GM19372 (cell line): ENCODE measurements at regions not wholly inside any gene's neighbourhood (a gene's known extent, or its start where the extent isn't known, plus 50 kb on each side); places are given as distances from the start of the nearest gene placed in this dataset.
A peak's percentile ranks its signal among the peaks of the same experiment; 100 is the strongest.

Source experiments
- ATAC-seq: cut with Tn5 transposase; IDR thresholded peaks from one replicate; pipeline ENCODE4 v1.9.1; 2021; ENCODE audit warnings: mild to moderate bottlenecking, low read depth, moderate library complexity; ENCODE audit not compliant: unreplicated experiment

- ATAC-seq, result no peak
These were observed 465.9 kb upstream of the ID2 start for GRCh38 chr2:8215982-8216381.

GRCh38 chr2:8216397-8216796, 465.5 kb upstream of the ID2 start:
- no peak for ATAC-seq

- ATAC-seq, result no peak
These were observed 464.3 kb upstream of the ID2 start for GRCh38 chr2:8217468-8218030.

GRCh38 chr2:8219096-8219495, 462.8 kb upstream of the ID2 start:
- ATAC-seq, result no peak

- ATAC-seq, result no peak
These were observed 462.1 kb upstream of the ID2 start for GRCh38 chr2:8219631-8220355.

- ATAC-seq, result no peak
These were observed 458.7 kb upstream of the ID2 start for GRCh38 chr2:8222979-8223694.

- ATAC-seq, result no peak
These were observed 458.0 kb upstream of the ID2 start for GRCh38 chr2:8223695-8224346.

GRCh38 chr2:8224347-8225190, 457.3 kb upstream of the ID2 start:
- ATAC-seq, result no peak

- ATAC-seq, result no peak
These were observed 456.6 kb upstream of the ID2 start for GRCh38 chr2:8225266-8225665.

- ATAC-seq, result no peak
These were observed 456.1 kb upstream of the ID2 start for GRCh38 chr2:8225798-8226197.

- peak; percentile 79 for ATAC-seq
These were observed 452.3 kb upstream of the ID2 start for GRCh38 chr2:8229546-8229986.

GRCh38 chr2:8230466-8230865, 451.4 kb upstream of the ID2 start:
- ATAC-seq, result no peak

- no peak for ATAC-seq
These were observed 450.0 kb upstream of the ID2 start for GRCh38 chr2:8231902-8232301.

- ATAC-seq, result no peak
These were observed 449.0 kb upstream of the ID2 start for GRCh38 chr2:8232871-8233270.

- ATAC-seq, result peak; percentile 20
These were observed 447.6 kb upstream of the ID2 start for GRCh38 chr2:8234253-8234652.

GRCh38 chr2:8234757-8235374, 447.0 kb upstream of the ID2 start:
- peak; percentile 89 for ATAC-seq

GRCh38 chr2:8235419-8235818, 446.4 kb upstream of the ID2 start:
- ATAC-seq, result no peak

GRCh38 chr2:8236391-8236790, 445.5 kb upstream of the ID2 start:
- ATAC-seq, result no peak

GRCh38 chr2:8238521-8239230, 443.2 kb upstream of the ID2 start:
- ATAC-seq, result no peak
